ENCODE measurements at regions not wholly inside any gene's neighbourhood (a gene's known extent, or its start where the extent isn't known, plus 50 kb on each side); places are given as distances from the start of the nearest gene placed in this dataset.

DNA sequence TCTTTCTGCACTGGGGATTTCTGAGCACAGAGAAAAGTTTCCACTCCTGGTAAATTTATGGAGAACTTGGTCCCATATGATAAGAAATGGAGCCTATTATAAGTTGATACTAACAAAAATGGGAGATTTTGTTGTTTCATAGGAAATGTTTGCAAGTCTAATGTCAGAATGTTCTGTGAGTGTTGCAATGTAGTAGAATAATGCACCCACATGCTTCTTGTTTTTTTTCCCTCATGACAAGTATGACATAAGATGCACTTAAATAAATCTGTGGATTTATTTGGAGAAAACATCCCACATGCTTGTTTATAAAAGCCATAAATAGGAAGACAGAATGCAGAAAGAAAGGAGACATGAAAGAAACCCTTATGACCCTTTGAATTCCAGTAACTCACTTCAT lies 50.8 kb upstream of the KCNJ6 start:
- POLR2A ChIA-PET, result no interaction called here
- CTCF ChIA-PET, result no interaction called here

DNA sequence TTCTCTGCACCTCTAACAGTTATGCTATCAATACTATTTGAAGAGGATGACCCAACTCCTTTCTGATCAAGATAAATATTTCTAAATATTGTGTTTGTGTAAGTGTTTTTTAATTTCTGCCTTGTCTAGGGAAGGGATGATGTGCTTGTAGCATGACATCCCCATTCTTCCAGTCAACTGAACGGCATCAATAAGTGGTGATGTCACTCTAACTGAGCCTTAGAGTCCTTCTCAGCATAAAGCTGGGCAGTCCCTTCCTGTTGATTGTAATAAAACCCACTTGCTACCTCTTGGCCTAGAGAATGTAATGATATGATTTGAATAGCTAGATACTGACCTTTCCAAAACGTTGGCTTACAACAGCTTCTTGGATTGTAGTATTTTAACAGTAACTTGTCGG lies 52.5 kb upstream of the KCNJ6 start:
- CTCF ChIA-PET, result no interaction called here

DNA sequence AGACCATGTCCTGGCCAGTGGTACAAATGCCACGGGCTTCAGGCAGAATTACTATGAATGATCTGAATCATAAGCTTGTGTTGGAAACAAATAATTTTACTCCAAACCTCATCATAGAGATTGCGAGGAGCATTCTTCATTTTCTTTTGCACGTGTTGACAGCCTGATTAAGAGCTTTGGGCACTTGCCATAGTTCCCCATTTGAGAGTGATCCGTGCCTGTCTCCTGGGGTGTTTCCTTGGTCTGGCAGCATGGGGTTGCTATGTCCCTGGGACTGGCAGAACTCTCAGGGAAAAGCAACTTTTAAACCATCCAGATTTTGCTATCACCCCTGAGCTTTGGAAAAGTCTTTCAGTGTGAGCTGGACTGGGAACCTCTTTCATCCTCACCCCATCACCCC lies 54.3 kb upstream of the KCNJ6 start:
- POLR2A ChIA-PET, result no interaction called here

More for the DNA sequence above, 52.5 kb upstream of the KCNJ6 start:
- POLR2A ChIA-PET, result no interaction called here

DNA sequence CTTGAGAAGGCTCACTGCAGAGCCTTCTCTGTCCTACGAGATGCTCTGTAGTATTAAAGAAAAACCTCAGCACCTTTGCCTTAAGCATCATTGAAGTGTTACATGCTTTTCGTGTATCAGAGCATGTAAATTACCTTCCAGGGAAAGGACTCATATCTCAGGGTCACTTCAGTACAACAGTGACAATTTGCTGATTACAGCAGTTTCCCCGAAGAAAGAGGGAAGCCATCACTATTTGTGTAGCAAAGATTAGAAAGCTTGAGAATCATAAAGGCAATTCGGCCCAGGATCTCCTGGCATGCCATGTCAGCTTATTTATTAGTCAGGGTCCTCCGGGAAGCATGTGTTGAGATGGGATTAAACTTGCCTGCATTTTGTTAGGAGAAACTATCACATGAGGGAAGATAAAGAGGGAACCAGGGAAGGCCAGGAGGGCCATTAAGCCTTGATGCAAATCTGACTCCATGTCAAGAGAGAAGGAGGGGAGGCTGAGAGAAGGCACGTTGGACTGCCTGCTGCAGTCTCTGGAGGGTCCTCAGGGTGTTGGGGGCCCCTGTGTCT lies 55.2 kb upstream of the KCNJ6 start:
- ChIA-PET POLR2A (no interaction called here), CTCF (no interaction called here)

More for the DNA sequence above, 54.3 kb upstream of the KCNJ6 start:
- CTCF ChIA-PET, result no interaction called here

DNA sequence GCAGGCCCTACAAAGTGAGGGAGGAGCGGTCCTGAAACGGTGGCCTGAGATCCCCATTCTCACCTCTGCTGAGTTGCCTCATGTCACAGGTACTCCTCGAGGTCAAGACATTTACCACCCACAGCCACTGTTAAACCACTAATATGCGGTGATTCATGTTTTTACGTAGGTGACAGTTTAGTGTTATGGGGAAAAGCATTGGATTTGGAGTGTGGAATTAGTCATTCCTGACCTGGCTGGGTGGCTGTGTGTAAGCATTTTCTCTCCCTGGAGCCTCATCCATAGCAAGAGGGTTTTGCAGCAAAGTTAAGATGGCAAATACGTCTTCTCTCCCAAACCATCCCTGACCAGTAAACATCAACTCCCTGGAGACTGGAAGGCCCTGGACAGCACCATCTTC lies 57.8 kb upstream of the KCNJ6 start:
- POLR2A ChIA-PET, result no interaction called here
- CTCF ChIA-PET, result no interaction called here

DNA sequence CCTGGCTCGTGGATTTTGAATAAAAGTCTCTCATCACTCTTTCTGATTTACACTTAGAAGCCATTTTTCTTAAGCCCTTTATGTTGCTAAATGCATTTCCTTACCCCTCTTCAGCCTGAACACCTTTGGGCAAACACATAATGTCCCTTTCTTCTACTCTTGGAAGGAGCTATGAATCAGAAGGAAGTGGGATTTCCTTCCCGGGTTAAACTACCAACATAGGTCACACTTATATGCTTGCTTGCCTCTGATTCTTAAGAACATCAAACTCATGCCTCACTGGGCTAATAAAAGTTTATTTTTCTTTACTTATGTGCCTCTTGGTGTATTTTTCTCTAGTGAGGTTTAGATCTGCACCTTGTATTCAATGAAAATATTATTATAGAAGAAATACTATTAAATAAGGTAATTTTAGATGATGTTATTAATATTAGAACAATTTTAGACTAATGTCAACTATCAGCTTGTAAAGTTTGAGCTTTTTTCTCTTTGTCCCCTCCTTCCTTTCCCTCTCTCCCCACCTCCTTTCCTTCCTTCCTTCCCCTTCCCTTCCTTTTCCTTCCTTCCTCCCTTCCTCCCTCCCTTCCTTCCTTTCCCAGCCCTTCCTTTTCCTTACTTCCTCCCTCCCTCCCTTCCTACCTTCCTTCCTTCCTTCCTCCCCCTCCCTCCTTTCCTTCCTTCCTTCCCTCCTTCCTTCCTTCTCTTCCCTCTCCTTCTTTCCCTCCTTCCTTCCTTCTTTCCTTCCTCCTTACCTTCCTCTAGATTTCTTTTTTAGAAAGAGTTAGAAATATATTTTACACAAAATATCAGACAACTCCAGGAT lies 66.5 kb upstream of the KCNJ6 start:
- POLR2A ChIA-PET, result no interaction called here
- CTCF ChIA-PET, result no interaction called here

DNA sequence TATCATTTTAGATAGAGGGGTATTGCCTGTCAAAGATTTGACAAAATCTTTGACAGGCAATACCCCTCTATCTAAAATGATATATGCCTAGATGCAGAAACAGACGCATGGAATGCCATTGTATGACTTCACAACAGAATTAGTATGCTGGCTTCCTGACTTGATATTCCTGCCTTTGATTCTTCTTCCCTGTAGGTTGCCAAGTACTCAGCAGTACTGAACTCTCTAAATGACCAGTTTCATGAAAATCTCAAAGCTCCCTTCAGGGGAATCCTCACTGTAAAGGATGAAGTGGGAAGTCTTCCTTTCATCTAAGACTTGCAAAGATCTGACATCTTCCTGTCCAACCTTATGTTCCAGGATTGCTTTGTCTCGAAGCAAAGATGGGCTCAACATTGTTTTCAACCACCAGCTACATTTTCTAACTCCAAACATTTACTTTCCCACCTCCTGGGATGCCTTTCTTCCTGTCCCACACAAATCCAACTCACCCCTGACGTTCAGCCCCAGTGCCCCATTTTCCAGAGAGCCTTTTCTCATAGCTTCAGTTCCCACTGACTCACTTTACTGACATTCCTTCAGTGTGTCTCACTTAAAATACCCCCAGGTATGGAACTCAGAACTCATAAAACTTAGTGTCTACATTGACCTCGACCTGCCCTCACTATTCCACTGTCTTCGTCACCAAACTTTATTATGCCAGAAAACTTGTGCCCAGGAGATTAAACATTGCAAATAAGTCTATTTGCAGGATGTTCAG lies 67.3 kb upstream of the KCNJ6 start:
- CTCF ChIA-PET, result no interaction called here
- POLR2A ChIA-PET, result no interaction called here

DNA sequence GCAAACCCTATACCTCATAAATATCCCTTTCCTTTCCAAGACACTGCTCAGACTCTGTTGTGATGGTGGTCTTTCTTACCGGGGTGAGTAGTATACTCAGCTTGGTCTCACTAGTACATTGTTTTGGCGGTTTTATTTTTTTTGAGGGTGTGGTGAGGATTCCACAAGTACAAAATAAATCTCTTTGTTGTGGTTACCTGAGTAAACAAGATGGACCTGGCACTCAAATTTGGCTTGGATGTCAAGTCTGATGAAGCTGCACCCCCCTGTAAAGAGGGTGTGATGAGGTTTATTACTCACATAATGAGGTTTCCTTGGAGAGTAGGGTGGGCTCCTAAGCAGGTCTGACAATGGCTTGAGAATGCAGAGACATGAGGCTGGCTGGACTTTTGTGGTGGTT lies 68.2 kb upstream of the KCNJ6 start:
- ChIA-PET POLR2A (no interaction called here), CTCF (no interaction called here)

DNA sequence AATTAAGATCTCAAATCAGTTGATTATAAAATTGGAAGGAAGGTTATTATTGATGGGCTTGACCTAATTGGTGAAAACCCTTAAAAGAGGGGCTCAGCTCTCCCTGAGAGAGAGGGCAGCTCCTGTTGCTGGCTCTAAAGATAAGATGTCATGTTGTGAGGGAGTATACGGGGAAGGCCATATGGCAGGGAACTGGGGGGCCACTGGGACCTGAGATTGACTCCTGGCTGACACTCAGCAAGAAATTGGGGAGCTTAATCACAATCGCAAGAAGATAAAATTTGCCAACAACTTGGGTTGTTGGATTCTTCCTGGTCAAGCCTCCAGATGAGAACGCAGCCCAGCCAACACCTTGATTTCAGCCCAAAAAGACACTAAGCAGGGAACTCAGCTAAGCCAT lies 69.7 kb upstream of the KCNJ6 start:
- ChIA-PET CTCF (no interaction called here), POLR2A (no interaction called here)

DNA sequence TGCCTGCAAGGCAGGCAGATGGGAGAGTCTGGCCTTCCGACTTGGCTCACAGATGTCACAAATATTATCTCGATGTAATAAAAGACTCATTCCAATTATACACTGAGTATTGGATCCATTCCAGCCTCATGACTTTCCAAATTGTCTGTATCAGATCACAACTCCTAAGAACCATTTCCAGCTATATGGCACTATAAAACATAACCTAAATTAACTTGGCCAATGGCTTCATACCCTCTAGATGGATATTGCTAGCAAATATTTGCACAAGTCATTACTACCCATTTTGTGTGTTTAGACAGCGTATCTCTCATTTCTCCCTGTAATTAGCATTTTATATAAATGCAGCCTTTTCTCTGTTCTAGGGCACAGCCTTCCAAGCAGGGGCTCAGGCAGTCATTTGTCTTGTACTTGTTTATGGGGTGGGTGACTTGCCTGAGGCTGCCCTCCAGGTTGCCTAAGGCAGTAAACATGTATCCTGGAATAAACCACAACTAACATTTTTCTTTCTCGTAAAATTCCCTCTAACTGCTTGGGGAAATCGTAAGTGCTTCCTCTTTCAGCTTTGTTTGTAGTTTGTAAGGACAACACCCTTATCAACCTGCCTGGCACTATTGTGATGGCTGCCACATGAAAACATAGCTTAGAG lies 70.6 kb upstream of the KCNJ6 start:
- CTCF ChIA-PET, result no interaction called here
- POLR2A ChIA-PET, result no interaction called here

DNA sequence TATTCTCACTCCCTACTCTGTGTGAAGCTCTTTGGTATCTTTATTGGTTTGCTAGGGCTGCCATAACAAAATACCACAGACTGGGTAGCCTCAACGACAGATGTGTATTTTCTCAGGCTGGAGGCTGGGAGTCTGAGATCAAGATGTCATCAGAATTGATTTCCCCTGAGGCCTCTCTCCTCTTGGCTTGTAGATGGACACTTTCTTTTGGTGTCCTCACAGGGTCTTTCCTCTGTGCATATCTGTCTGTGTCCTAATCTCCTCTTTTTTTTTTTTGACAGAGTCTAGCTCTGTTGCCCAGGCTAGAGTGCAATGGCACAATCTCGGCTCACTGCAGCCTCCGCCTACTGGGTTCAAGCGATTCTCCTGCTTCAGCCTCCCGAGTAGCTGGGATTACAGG lies 71.4 kb upstream of the KCNJ6 start:
- ChIA-PET CTCF (no interaction called here), POLR2A (no interaction called here)

DNA sequence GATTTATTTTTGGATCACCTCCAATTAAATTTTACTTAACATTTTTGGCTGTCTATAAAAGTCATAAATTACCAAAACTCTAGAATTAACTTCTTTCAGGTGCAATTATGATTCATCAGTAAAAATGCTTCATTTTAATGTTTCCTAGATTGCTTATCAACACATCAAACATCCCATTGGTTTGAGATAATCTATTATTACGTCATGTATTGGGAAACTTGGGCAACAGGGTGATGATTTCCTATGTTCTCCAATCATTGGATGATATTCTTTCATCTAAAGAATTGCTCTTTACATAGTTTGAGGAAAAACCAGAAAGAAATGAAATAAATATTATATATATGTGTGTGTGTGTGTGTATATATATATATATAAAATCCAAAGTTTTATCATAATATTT lies 76.8 kb upstream of the KCNJ6 start:
- ChIA-PET POLR2A (no interaction called here), CTCF (no interaction called here)

DNA sequence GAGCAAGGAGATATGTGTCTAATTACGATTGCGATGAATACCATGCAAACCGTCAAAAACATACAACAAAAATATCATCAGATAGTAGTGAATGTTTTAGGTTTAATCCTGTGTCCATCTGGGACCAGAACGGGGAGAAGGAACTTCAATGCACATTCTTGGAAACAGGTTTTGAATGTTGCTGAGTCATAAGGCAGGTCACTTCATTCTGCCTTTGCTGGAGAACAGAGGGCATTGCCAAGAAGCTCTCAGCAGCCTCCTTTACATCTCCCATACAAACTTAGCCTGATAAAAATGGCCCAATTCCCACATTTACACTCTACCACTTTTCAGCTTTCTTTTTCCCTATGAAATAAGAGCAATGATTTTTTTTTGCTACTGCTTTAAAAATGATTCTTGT lies 78.0 kb upstream of the KCNJ6 start:
- ChIA-PET CTCF (no interaction called here), POLR2A (no interaction called here)

DNA sequence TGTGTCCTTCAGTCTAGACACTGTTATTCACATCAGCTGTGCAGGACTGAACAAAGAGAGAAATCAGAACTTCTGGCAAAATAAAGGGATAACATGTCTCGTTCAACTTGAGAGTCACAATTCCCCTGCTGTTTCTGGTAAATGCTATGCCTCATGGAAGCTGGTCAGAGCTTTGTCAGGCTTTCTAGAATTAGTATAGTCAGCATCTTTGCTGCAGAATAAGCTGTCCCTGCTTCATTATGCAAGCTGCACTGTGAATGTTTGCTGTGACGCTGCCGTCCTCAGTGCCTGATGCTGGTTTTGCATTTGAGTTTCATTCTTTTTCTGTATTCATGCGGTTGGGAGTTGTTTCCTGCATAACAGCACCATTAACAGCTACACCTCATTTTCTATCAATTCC lies 96.4 kb upstream of the KCNJ6 start:
- ChIA-PET CTCF (no interaction called here), POLR2A (no interaction called here)

DNA sequence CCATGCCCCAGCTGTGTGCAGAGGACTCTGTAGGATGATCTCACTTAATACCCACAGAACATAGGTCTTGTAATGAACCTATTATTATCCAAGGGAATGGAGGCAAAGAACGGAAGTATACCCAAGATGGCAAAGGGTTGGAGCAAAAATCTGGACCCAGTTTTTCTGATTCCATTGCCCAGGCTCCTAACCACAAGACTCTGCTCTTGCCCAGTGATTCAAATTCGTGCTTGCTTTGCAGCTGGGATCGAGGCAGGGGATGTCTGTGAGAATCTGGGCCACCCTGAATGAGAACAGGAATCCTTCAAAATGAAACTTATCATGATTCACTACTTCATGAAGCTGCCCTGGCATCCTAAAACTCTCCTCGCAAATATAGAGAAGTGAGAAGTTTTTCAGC lies 97.5 kb upstream of the KCNJ6 start:
- CTCF ChIA-PET, result no interaction called here

DNA sequence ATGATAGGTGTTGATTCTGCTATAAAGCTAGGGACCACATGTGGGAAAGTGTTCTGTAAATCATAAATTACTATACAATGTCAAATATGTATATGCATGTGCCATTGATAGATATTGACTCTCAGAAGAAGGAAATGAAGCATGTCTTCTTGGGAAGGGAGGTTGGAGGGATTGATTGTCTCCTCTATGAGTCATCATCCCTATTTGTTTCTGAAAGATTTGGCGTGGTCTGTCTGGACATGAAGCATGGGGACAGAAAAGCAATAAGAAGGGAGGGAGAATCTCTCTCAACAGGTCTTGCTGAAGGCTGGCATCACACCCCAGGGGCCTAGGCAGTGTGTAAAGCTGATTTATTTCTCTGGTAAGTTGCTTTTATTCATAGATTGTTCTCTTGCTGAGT lies 98.0 kb upstream of the KCNJ6 start:
- ChIA-PET CTCF (no interaction called here), POLR2A (no interaction called here)

More for the DNA sequence above, 97.5 kb upstream of the KCNJ6 start:
- POLR2A ChIA-PET, result no interaction called here

DNA sequence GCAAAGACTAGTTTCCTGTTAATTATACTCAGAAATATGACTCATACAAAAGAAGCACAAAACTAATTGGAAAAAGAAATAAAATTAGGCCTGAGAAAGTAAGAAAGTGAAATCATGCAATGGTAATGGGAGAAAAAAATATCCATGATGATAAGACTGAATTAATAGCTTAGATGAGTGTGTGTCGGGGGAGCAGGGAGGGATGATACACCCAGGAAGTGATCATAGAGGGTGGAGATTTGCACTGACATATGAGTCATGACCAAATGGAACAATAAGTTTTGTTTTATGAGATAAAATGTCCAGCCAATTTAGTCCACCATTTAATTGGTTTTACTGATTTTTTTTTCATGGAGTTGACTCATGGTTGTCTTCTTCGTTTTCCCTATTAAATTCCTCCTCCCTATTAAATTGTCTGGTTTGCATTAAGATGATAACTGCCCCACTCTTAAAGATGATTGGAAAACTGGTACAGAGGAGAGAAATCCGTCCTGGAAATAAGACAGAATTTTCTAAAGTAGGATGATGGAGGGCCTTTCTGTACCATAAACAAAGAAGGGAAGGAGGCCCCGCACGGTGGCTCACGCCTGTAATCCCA lies 111.7 kb upstream of the KCNJ6 start:
- ChIA-PET CTCF (interaction anchor here (0.7 kb wide), 1 partner anchor 18 kb away, joined by 3 read pairs; no protein-coding TSS in a partner anchor), POLR2A (no interaction called here)

DNA sequence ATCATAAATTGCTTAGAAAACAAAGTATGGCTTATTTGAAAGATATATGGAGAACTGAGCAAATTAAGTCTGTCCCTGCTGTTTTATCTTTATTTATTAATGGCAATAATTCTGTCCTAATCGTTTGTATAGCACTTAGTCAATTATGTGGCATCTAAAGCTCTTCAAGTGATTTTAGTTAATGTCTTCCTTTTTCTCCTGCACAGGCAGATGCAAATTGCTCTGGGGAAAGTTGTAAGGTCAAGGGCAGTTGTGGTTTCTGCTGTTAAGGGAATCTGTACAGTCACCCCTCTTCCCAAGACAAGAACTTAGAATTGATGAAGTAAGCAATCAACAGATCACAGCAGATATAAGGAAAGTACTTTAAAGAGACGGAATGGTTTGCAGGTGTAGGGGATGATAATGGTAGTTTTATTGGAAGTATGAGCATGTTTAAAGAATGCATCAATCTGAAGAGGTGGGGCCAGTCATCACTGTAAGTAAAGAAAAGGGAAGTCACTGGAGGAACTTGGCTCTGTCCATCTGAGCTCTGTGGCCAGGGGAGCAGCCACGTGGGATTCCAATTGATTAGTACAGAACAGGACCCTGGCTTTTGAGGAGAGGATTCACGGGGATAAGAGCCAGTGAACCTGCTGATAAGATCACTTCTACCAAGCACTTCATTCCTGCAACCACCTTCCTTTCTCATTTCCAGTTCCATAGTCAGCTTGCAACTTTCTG lies 116.0 kb upstream of the KCNJ6 start:
- ChIA-PET CTCF (no interaction called here), POLR2A (no interaction called here)

DNA sequence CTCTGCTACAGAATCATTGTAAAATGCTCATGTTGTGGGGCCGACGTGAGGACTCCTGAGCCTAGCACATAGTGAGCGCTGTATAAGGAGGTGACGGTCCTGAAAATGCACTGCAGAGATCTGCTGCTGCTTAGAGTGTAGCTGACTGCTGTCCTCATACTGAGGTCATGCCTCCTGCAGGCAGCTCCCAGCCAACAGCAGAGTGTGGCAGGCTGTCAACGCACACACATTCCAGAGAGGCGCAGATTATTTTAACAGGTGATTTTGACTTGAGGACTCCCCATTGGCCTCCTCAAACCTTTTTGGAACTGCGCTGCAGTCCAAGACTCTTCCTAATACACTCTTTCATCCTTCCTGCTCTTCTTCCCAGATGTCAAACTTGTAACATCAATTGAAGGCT lies 119.8 kb upstream of the KCNJ6 start:
- POLR2A ChIA-PET, result no interaction called here
- CTCF ChIA-PET, result no interaction called here

DNA sequence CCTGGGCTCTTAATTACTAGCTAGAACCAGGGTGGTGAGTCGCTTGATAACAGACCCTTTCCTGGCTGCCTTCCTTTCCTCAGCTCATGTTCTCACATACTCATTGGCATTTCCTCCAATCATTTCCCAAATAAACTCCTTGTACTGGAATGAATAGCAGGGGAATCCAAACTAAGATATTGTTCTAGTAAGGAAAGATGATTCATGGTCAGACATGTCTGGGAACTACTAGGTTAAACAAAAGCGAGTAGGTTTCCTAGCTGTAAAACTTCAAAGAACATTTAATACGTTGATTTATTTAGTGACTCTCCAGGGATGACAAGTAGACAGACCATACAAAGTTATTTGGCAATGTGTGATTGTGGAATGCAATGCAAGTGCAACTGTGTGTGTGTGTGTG lies 121.2 kb upstream of the KCNJ6 start:
- ChIA-PET CTCF (no interaction called here), POLR2A (no interaction called here)

Data from activated CD8-positive, alpha-beta memory T cell treated with anti-CD3 and anti-CD28 coated beads for 36 hours (primary cell).